AML-193 (cell line): ENCODE measurements at regions not wholly inside any gene's neighbourhood (a gene's known extent, or its start where the extent isn't known, plus 50 kb on each side); places are given as distances from the start of the nearest gene placed in this dataset.
"Not testable (repeated sequence)": the region's sequence is repeated elsewhere in the genome, so short reads cannot be mapped to it uniquely, and the experiment has no call there.

Source experiments
- DNase-seq, 2 experiments: peaks; one replicate each; lab custom pipeline; 2025; lab: John Stamatoyannopoulos, UW

DNA sequence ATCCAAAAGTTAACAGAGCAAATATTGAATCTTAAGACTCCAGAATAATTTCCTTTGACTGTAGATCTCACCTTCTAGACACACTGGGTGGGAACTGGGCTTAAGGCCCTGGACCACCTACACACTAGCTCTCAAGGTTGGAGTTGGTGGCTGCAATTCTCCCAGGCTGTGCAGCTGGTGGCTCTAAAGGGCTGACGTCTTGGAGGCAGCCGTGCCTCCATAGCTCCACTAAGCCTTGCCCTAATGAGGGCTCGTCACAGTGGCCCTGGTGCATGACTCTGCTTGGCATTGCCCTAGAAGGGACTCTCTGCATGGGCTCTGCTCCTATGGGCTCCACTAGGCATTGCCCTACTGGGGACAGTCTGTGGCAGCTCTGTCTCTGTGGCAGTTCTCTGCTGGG, 1005.2 kb downstream of the CCSER2 start:
- no peak for DNase-seq

- no peak for DNase-seq
These were observed 1004.2 kb downstream of the GRID1 start for GRCh38 chr10:85362401-85362800.

DNA sequence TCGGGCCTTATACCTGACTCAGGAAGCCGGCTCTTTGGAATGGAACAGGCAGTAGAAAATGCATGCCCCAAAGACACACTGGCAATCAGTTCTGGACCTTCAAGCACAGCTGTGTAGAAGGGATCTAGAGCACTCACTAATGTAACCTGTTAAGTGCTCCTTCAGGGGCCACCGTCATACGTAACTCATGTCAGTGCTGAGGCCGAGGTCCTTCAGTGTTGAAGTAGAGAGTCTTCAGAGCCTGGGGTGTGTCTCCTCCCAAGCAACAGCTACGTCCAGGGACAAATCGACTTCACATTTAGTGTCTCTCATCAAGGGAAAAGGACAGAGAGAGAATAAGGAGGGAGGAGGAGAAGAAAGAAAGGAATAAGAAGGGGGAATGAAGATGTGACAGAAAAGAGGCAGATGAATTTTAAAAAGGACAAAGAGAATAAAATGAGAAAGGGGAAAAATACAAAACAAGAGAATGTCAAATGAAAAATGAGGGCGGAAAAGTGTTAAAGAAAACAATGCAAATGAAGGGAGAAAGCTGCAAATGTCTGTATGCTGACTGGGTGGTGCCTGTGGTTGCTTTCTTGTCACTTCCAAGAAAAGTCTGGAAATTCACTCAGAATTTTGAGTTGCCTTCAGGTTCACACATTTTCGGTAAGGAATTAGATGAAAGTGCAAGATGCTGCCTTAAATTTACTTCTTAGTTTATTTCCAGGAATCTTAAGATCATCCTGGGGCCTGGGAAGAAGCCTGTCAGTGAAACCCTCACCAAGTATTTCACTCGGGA, 989.4 kb downstream of the GRID1 start:
- no peak for DNase-seq

GRCh38 chr10:85379338-85379737, 987.3 kb downstream of the GRID1 start:
- no peak for DNase-seq

- no peak for DNase-seq
These were observed 965.5 kb downstream of the GRID1 start for GRCh38 chr10:85400981-85401695.

GRCh38 chr10:85402541-85402940, 964.1 kb downstream of the GRID1 start:
- DNase-seq = no peak

- no peak for DNase-seq
These were observed 959.5 kb downstream of the GRID1 start for GRCh38 chr10:85407088-85407487.

GRCh38 chr10:85408388-85408787, 958.2 kb downstream of the GRID1 start:
- DNase-seq = no peak

DNA sequence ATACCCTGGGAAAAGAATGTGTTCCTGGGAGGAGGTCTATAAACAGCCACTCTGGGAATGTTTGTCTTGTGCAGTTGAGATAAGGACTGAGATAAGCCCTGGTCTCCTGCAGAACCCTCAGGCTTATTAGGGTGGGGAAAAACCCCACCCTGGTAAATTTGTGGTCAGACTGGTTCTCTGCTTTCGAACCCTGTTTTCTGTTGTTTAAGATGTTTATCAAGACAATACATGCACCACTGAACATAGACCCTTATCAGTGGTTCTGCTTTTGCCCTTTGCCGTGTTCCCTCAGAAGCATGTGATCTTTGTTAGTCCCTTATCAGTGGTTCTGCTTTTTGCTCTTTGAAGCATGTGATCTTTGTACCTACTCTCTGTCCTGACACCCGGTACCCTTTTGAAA, 956.0 kb downstream of the GRID1 start:
- not testable (repeated sequence) for DNase-seq

- DNase-seq = no peak
These were observed 953.0 kb downstream of the GRID1 start for GRCh38 chr10:85413570-85413969.

DNA sequence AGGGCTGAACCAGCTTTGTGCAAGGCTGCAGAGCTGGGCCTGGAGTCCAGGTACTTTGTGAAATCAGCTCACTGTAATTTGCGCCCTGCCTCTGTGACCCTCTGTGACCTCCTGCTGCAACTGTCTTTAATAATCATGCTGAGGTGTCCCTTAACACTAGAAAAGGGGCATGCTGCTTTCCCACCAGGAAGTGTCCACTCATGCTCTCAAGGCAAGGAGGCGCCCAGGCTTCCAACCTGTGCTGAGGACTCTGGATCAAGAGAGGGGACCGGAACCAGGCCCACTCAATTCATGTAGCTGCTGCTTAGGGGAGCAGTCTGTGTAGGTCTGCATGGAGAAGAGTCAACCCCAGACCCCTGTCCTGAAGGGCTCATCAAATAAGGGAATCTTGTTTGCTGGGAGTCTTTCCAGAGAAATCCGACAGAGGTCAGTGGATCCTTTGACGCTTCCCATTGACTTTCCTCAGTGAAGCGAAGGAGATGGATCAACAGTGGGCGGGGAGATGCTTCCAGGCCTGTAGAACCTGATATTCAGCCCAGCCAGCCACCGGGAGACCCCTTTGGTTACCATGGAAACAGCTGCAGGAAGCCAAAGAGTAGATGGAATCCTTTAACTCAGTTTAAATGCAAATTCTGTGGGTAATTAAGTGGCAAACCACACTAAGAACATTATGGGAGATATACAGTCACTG, 945.9 kb downstream of the GRID1 start:
- no peak for DNase-seq

GRCh38 chr10:85421421-85421820, 945.2 kb downstream of the GRID1 start:
- DNase-seq = no peak

- DNase-seq = no peak
These were observed 937.5 kb downstream of the GRID1 start for GRCh38 chr10:85429126-85429525.

DNA sequence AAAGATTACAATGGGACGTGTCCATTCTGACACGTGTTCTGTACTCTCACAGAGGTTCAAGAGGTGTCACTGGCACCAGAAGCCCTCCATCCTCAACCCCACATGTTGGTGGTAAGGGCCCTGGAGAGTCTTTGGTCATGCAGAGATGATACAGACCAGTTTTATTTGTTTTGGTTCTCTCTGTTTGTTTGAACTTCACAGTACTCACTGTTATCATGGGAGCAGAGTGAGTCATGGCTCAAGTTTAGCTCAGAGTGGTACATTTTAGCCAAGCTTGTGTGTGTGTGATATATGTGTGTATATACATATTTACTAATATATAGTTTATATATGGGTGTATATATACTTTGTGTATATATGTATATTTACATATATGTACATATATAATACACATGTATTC, 935.6 kb downstream of the GRID1 start:
- DNase-seq = no peak

DNA sequence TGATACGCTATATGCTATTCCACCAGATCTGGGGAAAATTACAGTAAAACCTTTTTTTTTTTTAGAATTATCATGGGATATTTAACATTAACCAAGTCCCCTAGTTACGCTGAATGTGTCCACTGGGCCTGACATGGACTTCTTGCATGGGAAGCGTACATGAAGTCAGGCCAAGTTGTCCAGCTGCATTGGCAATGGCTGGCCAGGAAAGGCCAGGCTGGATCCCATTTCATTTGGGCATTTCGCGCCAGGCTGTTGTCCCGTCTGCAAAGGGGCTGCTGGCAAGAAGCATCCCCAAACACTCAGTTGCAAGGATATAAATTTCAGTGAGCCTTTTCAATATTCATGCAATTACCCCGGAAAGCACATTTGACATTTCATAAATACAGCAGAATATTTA, 933.3 kb downstream of the GRID1 start:
- DNase-seq = no peak

DNA sequence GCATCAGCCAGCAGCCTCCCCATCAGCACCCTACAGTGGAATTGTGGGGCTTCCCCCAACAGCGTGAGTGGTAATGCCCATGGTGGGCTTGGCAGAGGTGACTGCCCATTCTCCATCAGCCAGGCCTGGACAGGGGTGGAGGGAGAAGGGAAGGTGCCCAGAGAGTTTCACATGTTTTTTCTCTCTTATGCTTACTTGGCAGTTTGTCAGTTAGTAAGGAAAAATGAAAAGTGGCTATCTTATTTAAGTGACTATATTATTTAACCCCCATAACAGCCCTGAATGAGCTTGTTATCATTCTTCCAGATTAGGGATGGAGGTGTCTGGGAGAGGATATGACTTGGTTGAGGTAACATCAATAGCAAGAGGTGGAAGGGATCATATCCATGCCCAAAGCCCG, 921.7 kb downstream of the GRID1 start:
- no peak for DNase-seq

DNA sequence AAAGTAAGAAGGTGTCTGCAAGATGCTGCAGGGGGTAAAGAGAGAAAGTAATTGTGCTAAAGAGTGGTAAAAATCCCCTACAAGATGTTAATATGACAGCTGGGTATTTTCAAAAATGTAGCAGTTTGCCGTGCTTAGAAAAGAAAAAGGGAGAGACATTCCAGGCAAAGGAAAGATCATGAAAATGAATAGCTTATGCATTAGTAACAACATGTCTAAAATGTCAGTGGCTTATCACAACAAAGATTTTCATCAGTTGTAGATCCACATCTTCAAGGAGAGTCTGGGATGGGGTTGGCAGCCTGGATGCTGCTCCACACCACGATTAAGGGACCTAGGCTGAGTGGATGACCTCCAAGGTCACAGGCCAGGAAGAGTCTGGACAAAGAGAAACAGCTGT, 920.9 kb downstream of the GRID1 start:
- no peak for DNase-seq

GRCh38 chr10:85446827-85447226, 919.8 kb downstream of the GRID1 start:
- DNase-seq = peak; percentile 38 to 43

DNA sequence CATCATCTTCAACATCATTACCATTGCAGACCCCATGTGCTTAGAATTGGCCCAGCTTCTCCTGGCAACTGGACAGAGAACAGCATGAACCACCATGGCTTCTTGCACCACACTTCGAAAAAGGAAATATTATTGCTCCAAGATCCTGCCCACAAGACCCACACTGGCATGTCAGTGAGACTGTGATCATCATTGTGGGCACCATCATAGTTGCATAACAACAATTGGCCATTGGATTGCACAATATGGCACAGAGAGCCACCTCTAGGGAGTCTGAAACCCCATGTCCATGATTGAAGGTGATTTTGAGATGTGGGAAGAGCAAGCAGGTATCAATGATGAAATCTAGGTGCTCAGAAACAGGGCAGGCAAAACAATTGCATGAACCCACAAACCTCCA, 918.9 kb downstream of the GRID1 start:
- peak; percentile 78 to 81 for DNase-seq

DNA sequence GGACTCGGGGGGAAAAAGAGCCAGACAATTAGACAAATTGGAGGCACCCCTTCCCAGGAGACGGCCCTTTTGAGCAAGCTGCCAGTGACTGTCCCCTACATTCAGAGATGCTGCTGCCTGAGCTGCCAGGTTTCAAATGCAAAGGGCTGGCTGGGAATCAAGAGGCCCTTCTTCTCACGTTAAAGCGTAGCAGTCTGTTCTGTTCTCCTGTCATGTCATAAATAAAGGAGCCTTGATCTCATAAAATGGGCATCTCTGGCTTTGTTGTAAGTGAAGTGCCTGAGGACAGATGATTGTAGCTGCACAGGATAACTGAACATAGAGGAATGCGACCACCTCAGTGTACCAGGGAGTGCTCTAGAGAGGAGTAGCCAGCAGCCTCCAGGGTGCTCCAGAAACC, 917.9 kb downstream of the GRID1 start:
- DNase-seq = no peak

GRCh38 chr10:85454386-85454785, 912.2 kb downstream of the GRID1 start:
- no peak for DNase-seq

- no peak for DNase-seq
These were observed 909.4 kb downstream of the GRID1 start for GRCh38 chr10:85457191-85457590.

GRCh38 chr10:85458324-85458723, 908.3 kb downstream of the GRID1 start:
- no peak for DNase-seq
